ENCODE measurements at regions not wholly inside any gene's neighbourhood (a gene's known extent, or its start where the extent isn't known, plus 50 kb on each side); places are given as distances from the start of the nearest gene placed in this dataset.

DNA sequence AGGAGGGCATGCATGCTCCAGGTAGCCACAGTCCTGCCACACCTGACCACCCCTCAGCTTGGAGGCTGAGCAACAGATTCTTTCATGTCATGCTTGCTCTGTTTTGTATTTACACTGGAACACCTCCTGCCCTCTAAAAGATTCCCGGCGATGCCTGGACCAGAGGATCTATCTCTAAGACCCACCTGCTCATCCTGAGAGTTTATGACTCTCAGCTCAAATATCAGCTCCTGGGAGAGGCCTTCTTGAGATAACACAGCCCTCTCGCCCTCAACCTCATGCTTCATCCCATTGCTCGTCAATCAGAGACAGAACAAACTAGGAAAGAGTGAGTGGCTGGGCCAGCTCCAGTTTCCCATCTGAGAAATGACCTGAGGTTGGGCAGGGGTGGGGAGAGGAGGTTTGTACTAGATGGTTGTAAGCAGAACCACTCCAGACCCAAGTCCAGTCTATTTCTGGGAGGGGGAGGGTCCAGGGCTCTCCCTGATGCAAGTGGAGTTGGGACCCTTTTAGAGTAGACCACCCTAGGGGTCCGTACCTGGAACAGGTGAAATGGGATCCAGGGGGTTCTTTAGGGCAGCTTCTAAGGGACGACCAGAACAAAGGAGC is 524.5 kb downstream of the MATN1 start:
- TF ChIP-seq, protein P1, sequence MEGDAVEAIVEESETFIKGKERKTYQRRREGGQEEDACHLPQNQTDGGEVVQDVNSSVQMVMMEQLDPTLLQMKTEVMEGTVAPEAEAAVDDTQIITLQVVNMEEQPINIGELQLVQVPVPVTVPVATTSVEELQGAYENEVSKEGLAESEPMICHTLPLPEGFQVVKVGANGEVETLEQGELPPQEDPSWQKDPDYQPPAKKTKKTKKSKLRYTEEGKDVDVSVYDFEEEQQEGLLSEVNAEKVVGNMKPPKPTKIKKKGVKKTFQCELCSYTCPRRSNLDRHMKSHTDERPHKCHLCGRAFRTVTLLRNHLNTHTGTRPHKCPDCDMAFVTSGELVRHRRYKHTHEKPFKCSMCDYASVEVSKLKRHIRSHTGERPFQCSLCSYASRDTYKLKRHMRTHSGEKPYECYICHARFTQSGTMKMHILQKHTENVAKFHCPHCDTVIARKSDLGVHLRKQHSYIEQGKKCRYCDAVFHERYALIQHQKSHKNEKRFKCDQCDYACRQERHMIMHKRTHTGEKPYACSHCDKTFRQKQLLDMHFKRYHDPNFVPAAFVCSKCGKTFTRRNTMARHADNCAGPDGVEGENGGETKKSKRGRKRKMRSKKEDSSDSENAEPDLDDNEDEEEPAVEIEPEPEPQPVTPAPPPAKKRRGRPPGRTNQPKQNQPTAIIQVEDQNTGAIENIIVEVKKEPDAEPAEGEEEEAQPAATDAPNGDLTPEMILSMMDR (optimal IDR thresholded peaks at IDR 0.05 in 1 of 3, IDR thresholded peaks at IDR 0.05 in 1 of 3, conservative IDR thresholded peaks at IDR 0.05 in 1 of 3; ENCODE audit: extremely low read depth in 1 of 3, insufficient read depth in 2 of 3, low read length in 3 of 3) = no peak
- no peak for TF ChIP-seq EZH2 (IDR thresholded peaks at IDR 0.05; ENCODE audit: low read length)

All from keratinocyte (primary cell).